ENCODE measurements at regions not wholly inside any gene's neighbourhood (a gene's known extent, or its start where the extent isn't known, plus 50 kb on each side); places are given as distances from the start of the nearest gene placed in this dataset.

GRCh38 chr4:145231906-145232700 is 51.7 kb upstream of the OTUD4 start:
- BruUV-seq (replicated peaks), result no TSS peak
- no peaks in the 10 kb centered on the region for H3K36me3 ChIP-seq (ENCODE audit: low read depth, low read length)
- 0 out of 2 replicates have a peak, but pooled peaks cover 5% of the 10 kb centered on the region for H3K4me1 ChIP-seq (ENCODE audit: insufficient read depth, low read length)
- H2AFZ ChIP-seq (ENCODE audit: low read length), result no peak overlapping the region
- no peaks in the 10 kb centered on the region for H3K9me2 ChIP-seq (replicated peaks; ENCODE audit: low read length)
- H3K27me3 ChIP-seq (ENCODE audit: low read length), result no peaks in the 10 kb centered on the region
- POLR2A ChIA-PET (ENCODE audit: unreplicated experiment), result no interaction called here
- no peaks in the 10 kb centered on the region for H3K79me2 ChIP-seq (ENCODE audit: low read length)
- no peak for TF ChIP-seq EZH2 (IDR thresholded peaks at IDR 0.05; ENCODE audit: low read length, unreplicated experiment)
- TF ChIP-seq EZH2phosphoT487 (IDR thresholded peaks at IDR 0.05; ENCODE audit: borderline replicate concordance, low read length), result no peak
- TF ChIP-seq CTCF (conservative IDR thresholded peaks at IDR 0.05; ENCODE audit: low read depth, low read length), result no peak
- no peak overlapping the region for H3K4me3 ChIP-seq (ENCODE audit: low read length)
- H3K9ac ChIP-seq (ENCODE audit: low read length), result no peak overlapping the region
- ATAC-seq, result no peak; the same call in 1 of the 2 replicates
- intact Hi-C loops (cut with micrococcal nuclease), result loop anchor here (5.0 kb wide), 1 partner anchor 705 kb away; the partner anchor contains the start of gene ZNF827
- H3K9me3 ChIP-seq (ENCODE audit: low read length), result no peaks in the 10 kb centered on the region
- H3K27ac ChIP-seq (ENCODE audit: low read length), result no peak overlapping the region
- DNase-seq, result peak; percentile 54
- H4K20me1 ChIP-seq (ENCODE audit: low read length), result no peaks in the 10 kb centered on the region
- no peaks in the 10 kb centered on the region for H3F3A ChIP-seq (ENCODE audit: low read length, unreplicated experiment)
- CTCF ChIA-PET, result interaction anchor here (0.5 kb wide), 1 partner anchor 384 kb away, joined by 3 read pairs; no protein-coding TSS in a partner anchor
- H3K4me2 ChIP-seq (ENCODE audit: low read length), result no peak overlapping the region

GRCh38 chr4:145230726-145231125 is 50.3 kb upstream of the OTUD4 start:
- Histone ChIP-seq H3K27ac (ENCODE audit: low read length) (no peak overlapping the region), H3K4me3 (ENCODE audit: low read length) (no peak overlapping the region), H2AFZ (ENCODE audit: low read length) (no peak overlapping the region), H3K36me3 (ENCODE audit: low read depth, low read length) (no peaks in the 10 kb centered on the region), H3K79me2 (ENCODE audit: low read length) (no peaks in the 10 kb centered on the region), H3K4me2 (ENCODE audit: low read length) (no peak overlapping the region), H3K4me1 (ENCODE audit: insufficient read depth, low read length) (0 out of 2 replicates have a peak, but pooled peaks cover 5% of the 10 kb centered on the region), H3K9me3 (ENCODE audit: low read length) (no peaks in the 10 kb centered on the region), H3K27me3 (ENCODE audit: low read length) (no peaks in the 10 kb centered on the region), H4K20me1 (ENCODE audit: low read length) (no peaks in the 10 kb centered on the region), H3F3A (ENCODE audit: low read length, unreplicated experiment) (no peaks in the 10 kb centered on the region), H3K9ac (ENCODE audit: low read length) (no peak overlapping the region), H3K9me2 (replicated peaks; ENCODE audit: low read length) (no peaks in the 10 kb centered on the region)
- TF ChIP-seq EZH2phosphoT487 (IDR thresholded peaks at IDR 0.05; ENCODE audit: borderline replicate concordance, low read length), result no peak
- no peak for TF ChIP-seq EZH2 (IDR thresholded peaks at IDR 0.05; ENCODE audit: low read length, unreplicated experiment)
- TF ChIP-seq CTCF (conservative IDR thresholded peaks at IDR 0.05; ENCODE audit: low read depth, low read length), result no peak
- intact Hi-C loops (cut with micrococcal nuclease), result loop anchor here (5.0 kb wide), 1 partner anchor 707 kb away; the partner anchor contains the start of gene ZNF827
- ATAC-seq, result no peak
- ChIA-PET CTCF (no interaction called here), POLR2A (ENCODE audit: unreplicated experiment) (no interaction called here)
- DNase-seq, result no peak
- no TSS peak for BruUV-seq (replicated peaks)

Measured in PC-3 (cell line).